ENCODE measurements at regions not wholly inside any gene's neighbourhood (a gene's known extent, or its start where the extent isn't known, plus 50 kb on each side); places are given as distances from the start of the nearest gene placed in this dataset.

DNA sequence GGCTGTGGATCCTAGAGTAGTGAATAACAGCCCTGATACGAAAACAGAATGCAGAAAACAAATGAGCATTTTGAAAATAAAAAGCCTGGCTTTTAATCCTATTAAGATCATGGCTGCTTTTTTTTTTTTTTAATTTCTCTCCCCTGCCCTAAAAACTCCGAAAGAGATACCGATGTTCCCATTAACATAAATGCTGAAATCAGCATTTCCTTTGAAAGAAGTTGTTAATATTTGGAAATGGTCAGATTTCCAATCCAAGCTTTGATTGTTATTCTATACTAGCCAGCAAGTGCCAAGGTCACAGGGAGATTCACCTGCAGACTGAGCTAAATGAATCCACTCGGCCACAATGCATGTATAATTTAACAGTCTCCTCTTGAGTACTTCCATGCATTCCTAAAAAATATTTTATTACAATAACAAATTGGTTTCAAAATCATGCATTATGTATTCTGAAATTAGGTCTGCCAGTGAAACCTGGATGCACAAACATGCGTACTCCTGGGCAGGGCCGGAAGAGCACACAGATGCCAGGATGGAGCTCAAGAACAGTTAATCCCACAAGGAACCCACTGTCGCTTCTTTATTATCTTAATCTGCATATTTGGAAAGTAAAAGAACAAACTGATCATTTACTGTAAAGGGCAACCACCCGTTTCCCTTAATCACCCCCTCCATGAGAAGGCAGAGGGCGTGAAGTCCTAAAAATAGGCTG, 521.5 kb upstream of the ZFHX3 start:
- no peak for DNase-seq (ENCODE audit: low spot score)

GRCh38 chr16:73568769-73569168, 520.8 kb upstream of the ZFHX3 start:
- DNase-seq (ENCODE audit: low spot score) = no peak

GRCh38 chr16:73565925-73566324, 518.0 kb upstream of the ZFHX3 start:
- DNase-seq (ENCODE audit: low spot score) = no peak

GRCh38 chr16:73565263-73565662, 517.3 kb upstream of the ZFHX3 start:
- DNase-seq (ENCODE audit: low spot score) = no peak

DNA sequence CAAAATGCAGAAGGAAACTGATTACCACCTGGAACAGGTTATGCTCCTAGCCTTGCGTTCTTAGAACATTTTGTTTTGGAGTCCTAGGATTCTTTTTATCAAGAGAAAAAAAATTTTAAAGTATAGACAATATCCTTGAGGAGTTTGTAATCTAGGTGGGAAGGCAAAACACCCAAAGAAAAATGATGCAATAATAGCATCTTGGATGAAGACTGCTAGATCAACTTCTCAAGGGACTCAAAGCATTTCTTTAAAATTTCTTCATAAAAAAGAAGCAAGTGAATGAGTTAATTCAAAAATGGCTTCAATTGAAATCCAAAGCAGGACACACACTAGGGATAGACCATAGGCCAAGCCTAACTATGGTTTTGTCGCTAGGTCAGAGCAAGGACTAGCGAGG, 515.8 kb upstream of the ZFHX3 start:
- no peak for DNase-seq (ENCODE audit: low spot score)

DNA sequence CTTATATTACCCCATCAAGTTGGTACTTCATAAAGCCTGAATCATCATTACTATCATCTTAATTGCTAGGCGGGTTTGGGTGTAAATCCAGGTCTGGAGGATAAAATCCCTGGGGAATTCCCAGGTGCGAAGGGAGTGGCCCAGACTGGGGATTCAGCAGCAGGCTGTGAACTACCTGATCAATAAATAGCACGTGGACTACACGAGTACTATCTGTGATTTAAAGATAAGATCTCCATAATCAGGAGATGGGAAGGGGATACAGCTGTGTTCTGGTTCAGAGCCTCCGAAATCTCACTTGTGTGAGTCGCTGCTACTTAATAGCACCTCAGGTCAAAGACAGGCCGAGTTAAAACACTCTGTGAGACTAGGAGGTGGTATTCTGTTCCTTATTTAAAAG, 512.6 kb upstream of the ZFHX3 start:
- no peak for DNase-seq (ENCODE audit: low spot score)

GRCh38 chr16:73558219-73558618, 510.3 kb upstream of the ZFHX3 start:
- no peak for DNase-seq (ENCODE audit: low spot score)

DNA sequence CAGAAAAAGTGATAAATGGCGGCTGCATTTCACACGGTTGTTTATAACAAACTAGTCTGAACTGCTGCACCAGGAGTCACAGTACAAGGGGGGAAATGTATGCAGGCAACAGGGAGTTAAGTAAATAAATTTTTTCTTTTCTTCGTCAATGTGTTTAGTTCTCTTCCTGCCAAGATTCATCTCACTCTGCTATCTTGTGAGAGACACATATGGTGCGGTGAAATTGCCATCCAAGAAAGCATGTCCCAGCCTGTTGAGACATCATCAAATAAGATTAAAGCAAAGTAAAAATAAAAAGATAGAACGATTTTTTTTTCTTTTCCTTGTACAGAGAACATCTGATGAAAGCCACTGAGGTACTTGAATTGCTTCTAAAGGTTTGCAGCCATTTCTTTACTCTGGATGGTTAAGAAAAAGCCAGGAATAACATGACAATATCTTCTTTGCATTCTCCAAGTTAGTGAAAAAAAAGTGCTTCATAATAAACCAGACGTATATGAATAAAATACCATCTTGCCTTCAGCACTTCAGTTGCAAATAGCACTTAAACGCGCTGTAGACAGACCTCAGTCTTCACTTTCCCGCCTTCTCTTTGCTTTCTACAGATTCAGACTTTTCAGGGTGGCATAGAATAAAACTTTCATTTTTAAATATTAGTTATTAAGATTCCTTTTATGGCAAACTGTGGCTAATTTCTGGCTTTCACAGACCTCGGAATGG, 506.2 kb upstream of the ZFHX3 start:
- no peak for DNase-seq (ENCODE audit: low spot score)

DNA sequence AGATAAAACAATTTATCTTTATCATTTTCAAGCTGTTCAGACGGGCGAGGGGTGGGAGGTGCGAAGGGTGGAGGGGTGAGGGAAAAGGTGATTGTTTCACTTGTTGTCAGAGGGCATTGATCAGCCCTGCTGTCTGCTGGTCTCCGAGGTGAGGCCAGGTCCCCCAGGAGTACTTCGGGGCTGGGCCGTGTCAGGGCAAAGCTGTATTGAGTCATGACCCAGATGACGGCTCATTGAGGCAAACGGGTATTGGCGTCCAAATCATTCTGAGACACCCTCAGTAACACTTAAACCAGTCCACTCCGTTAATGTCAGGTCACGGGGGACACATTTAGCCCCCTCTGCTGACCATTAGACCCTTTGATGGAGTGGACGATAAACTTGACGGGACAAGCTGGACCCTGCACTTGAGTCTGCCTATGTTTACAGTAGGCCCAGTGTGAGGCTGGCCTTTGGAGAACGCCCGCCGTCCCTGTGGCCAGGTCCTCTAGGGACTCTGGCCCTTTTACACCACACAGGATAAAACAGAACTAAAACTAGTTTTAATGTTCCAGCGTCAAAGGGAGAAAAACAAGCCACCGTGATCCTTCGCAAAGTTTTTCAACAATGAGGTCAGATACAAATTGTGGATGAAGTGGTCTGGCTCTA, 502.2 kb upstream of the ZFHX3 start:
- no peak for DNase-seq (ENCODE audit: low spot score)

GRCh38 chr16:73547552-73548403, 499.9 kb upstream of the ZFHX3 start:
- no peak for DNase-seq (ENCODE audit: low spot score)

DNA sequence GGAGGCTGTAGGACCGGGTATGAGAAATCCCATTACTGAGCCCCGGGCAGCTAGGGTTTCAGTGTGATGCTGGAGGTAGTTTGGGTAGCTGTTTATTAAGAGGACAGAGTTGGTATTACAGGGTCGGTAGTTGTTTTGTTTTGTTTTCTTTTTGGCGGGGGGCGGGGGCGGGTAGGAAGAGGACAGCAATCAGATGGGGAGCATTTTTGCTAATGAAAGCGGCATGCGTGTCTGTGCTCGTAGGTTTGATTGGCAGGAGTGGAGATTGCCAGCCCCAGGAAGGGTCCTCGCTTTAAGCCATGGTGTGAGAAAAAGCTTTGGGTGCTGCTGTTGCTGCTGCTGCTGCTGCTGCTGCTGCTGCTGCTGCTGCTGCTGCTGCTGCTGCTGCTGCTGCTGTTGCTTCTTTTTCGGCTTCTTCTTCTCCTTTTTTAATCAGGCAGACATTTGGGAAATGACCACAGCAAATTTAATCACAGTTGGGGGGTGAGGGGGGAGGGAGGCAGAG, 498.5 kb upstream of the ZFHX3 start:
- no peak for DNase-seq (ENCODE audit: low spot score)

GRCh38 chr16:73545755-73546154, 497.8 kb upstream of the ZFHX3 start:
- no peak for DNase-seq (ENCODE audit: low spot score)

GRCh38 chr16:73545290-73545689, 497.4 kb upstream of the ZFHX3 start:
- DNase-seq (ENCODE audit: low spot score) = no peak

- DNase-seq (ENCODE audit: low spot score) = no peak
These were observed 496.9 kb upstream of the ZFHX3 start for GRCh38 chr16:73544826-73545225.

DNA sequence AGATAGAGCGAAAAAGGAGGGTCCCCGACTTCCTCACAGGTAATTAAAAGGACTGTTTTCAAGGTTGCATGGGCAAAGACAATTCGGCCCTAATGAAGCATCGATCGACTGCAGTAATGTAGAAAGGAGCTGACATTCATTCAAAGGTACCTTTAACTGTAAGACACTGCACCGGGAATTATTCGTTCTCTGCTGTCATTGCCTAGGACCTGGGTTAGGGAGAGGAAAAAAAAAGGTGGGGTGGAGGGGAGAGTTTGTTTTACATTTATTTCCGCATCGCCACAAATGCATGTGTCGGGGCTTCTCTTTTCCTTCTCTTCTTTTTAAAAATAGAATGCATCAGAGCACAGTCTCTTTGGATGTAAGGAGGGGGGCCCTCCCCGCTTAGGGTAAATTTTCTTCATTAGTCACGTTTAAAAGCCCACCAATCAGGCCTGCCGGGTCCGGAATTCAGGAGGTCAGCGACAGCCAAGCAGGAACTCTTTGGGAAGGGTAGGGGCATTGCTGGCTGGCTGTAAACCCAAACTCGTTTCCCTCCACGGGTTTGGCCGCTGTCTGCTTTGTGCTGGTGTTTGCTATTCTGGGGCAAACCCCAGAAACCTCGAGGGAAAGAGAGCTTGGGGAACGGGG, 496.2 kb upstream of the ZFHX3 start:
- DNase-seq (ENCODE audit: low spot score) = no peak

DNA sequence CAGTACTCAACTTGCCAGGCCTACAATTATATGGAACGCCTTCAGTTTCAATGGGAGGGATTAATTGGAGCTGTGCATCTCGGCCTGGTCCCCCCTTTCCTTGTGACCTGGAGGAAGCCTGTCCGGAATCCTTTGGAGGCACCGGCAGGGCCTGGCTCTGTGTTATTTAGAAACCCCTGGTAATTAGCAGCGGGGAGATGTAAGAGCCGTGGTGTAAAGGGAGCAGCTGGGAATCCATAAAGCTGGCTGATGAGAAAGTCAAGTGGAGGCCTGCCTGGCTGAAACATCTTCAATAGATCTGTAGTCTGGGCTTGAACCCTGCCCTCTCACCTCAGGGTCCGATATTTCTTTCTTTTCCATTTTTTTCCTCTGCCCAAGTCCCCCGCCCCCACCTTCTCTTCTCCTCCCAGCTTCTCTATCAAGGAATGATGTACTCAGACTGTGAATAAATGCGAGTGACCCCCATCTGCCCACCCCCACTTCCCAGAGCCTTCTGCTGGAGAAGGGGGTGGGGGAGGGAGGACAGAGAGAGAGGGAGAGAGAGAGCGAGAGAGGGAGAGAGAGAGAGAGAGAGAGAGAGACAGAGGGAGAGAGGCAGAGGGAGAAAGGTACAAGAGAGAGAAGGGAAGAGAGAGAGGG, 495.5 kb upstream of the ZFHX3 start:
- DNase-seq (ENCODE audit: low spot score) = no peak

GRCh38 chr16:73542885-73543284, 495.0 kb upstream of the ZFHX3 start:
- DNase-seq (ENCODE audit: low spot score) = no peak

GRCh38 chr16:73537921-73538320, 490.0 kb upstream of the ZFHX3 start:
- DNase-seq (ENCODE audit: low spot score) = no peak

DNA sequence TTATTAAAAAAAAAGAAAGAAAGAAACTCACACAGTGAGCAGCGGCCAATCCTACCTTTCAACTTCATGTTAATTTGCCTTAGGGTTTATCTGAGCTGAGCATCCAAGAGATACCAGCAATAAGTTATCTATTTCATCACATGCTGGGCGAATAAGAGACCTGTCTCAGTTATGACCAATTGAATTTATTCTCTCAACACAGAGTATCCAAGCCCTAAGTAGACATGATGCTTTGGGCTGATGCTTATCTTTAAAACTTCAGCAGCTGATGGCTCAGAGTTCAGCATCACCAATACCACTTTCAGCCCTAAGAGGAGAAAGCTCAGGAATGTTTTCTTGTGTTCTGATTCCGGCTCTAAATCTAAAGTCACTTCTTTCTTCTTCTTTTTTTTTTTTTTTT, 489.0 kb upstream of the ZFHX3 start:
- no peak for DNase-seq (ENCODE audit: low spot score)

- no peak for DNase-seq (ENCODE audit: low spot score)
These were observed 483.1 kb upstream of the ZFHX3 start for GRCh38 chr16:73531021-73531420.

DNA sequence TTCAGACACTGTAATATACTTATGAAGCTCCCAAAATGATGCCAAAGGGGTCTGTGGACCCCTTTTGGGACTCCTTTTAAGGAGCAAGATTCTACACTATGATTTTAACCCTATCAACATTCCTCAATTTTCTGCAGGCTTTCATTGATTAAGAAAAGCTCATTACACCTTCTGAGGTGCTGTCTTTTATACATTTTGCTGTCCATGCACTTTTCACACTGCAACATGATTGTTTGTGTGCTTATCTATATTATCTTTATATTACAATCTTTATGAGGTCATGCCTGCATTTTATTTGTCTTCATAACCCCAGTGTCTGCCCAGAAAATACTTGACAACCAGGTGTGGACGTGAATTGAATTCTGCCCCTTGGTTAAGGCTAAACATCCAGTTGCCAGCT, 482.6 kb upstream of the ZFHX3 start:
- no peak for DNase-seq (ENCODE audit: low spot score)

All from AG20443 (cell line).